ENCODE measurements at regions not wholly inside any gene's neighbourhood (a gene's known extent, or its start where the extent isn't known, plus 50 kb on each side); places are given as distances from the start of the nearest gene placed in this dataset.

GRCh38 chr6:91337967-91338366 lies 751.1 kb upstream of the MAP3K7 start (continued):
- TF ChIP-seq SP2 (IDR thresholded peaks at IDR 0.05; ENCODE audit: low read length), result no peak

Data from H1 (cell line).